Activated gamma-delta T cell treated with Interleukin-2 at 50 U/mL for 16 hours (primary cell): ENCODE measurements at regions not wholly inside any gene's neighbourhood (a gene's known extent, or its start where the extent isn't known, plus 50 kb on each side); places are given as distances from the start of the nearest gene placed in this dataset.
"Not testable (repeated sequence)": the region's sequence is repeated elsewhere in the genome, so short reads cannot be mapped to it uniquely, and the experiment has no call there.

Experiments used
- DNase-seq: peaks from one replicate; pipeline ENCODE4 v3.0.0-alpha.2; 2020

DNA sequence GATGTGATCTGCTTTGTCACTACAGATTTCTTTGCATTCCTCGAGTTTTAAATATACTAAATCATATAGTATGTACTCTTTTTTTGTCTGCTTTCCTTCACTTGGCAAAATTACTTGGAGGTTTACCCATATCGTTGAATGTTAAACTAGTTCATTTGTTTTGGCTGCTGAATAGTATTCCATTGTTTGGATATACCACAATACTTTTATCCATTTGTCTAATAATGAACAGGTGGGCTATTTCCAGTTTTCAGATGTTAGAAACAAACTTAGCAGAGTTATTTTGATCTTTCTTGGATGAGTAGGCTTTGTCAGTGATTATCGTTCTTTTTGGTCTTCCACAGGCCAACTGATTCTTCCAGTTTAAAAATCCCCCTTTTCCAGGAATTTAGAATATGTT is 154.0 kb upstream of the TGFBR2 start:
- no peak for DNase-seq

DNA sequence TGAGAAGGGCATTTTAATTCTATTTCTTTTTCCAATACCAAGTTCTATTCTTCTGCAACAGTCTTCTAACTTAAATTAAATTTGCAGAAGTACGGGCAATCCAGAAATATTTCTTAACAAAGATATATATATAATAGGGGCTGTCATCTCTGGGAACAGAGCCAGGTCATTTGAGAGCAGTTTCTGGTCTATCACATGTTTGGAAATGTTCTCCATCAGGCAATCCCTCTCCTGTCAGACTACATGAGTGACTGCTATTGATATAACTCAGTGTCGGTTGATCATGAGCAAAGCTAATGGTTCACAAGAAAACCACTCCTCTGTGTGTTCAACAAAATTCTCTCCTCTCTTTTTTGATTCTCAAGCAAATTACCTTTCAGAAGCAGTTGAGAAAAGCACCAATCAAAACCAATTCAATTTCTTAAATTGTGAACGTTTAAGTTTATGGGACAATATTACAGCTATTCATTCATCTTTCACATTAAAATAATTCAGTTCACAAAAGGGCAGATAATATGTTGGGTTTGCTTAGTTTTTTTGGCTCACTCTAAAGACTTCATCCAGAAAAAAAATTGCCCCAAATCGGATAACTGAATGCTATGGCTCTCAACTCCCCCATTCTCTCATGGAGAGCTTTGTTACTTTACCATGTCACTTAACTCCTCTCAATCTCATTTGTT is 152.9 kb upstream of the TGFBR2 start:
- no peak for DNase-seq

DNA sequence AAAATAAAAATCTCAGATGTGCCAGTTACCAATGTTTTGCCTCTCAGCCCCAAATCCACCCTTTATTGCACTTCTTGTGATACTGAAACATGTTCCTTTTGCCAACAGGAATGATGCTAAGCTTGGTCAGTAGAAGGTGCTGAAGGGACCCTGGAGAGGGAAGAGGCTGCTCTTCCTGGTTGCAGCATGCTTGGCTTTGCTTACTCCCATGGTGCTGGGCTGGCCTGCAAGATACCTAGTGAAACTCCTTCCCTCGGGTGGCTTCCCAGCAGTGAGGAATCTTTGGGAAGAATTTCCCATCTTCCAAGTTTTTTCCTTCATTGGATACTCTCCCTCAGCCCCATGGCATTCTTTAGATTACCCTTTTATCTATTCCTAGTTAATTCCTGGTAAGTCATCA is 151.8 kb upstream of the TGFBR2 start:
- DNase-seq: no peak

GRCh38 chr3:30455112-30455511 is 151.3 kb upstream of the TGFBR2 start:
- not testable (repeated sequence) for DNase-seq

DNA sequence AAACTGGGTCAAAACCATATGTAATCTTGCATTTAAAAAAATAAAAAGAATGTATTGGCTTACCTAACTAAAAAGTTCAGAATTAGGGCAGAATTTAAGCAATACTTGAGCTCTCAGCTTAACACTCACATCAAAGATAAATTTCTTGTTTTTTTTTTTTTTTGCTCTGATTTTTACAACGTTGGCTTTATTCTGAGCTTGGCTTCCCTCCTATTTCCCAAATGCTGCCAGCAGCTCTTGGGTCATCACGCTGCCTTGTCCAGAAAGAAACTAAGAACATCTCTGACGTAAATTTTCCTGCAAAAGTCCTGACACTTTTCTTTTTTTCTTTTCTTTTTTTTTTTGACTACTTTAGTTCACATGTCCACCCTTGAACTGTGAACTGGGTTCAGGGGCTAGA is 150.6 kb upstream of the TGFBR2 start:
- no peak for DNase-seq

DNA sequence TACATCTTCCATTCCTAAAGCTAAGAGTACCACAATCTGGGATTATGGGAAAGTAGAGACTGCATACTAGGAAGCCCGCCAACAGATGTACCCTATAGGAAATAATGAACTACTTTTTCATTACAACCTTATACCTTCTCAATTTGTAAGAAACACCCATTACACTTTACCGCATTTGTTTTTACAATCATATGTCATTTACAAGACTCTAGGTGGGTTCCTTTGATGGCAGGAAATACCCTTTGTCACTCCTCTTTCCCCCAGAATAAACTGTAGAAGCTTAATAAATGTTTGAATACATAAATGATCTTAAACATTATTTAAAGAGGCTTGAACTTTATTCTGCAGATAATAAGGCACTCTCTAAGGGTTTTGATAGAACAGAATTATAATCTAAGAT is 150.1 kb upstream of the TGFBR2 start:
- DNase-seq: no peak

GRCh38 chr3:30457081-30457480 is 149.3 kb upstream of the TGFBR2 start:
- DNase-seq: no peak

GRCh38 chr3:30457726-30458125 is 148.7 kb upstream of the TGFBR2 start:
- no peak for DNase-seq

DNA sequence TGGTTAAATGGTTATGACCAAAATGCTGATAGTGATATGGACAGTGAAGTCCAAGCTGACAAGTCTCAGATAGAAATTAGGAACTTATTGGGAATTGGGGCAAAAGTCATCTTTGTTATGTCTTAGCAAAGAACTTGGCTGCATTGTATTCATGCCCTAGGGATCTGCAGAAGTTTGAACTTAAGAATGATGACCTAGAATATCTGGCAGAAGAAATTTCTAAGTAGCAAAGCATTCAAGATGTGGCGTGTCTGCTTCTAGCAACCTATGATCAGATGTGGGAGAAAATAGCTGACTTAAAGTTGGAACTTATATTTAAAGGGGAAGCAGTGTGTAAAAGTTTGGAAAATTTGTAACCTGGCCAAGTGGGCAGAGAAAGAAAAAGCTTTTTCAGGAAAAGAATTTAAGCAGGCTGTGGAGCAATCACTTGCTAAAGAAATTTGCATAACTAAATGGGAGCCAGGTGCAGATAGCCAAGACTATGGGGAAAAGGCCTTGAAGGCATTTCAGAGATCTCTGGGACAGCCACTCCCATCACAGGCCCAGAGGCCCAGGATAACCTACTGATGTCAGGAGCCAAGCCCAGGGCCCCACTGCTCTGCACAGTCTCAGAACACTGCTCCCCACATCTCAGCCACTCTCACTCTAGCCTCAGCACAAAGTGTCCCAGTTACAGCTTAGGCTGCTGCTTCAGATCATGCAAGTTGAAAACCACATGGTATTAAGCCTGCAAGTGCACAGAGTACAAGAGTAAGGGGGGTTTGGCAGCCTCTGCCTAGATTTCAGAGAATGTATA is 147.8 kb upstream of the TGFBR2 start:
- no peak for DNase-seq

DNA sequence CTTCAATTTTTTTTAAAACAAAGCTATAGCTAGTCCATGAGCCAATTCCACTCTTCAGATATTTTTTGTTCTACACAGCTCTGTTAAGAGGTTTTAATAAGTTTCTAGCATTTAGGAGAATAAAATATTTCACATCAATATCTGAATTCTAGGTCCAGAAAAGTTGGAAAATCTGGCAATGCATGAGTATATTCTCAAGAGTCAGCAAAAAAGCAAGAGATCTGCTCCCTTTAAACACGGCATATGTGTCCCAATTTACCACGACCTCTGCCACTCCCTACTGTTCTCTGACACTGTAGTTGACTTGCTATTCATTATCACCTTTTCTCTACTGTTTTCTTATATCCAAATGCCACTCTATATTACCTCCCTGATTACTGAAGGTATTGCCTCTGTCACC is 145.1 kb upstream of the TGFBR2 start:
- DNase-seq: no peak

DNA sequence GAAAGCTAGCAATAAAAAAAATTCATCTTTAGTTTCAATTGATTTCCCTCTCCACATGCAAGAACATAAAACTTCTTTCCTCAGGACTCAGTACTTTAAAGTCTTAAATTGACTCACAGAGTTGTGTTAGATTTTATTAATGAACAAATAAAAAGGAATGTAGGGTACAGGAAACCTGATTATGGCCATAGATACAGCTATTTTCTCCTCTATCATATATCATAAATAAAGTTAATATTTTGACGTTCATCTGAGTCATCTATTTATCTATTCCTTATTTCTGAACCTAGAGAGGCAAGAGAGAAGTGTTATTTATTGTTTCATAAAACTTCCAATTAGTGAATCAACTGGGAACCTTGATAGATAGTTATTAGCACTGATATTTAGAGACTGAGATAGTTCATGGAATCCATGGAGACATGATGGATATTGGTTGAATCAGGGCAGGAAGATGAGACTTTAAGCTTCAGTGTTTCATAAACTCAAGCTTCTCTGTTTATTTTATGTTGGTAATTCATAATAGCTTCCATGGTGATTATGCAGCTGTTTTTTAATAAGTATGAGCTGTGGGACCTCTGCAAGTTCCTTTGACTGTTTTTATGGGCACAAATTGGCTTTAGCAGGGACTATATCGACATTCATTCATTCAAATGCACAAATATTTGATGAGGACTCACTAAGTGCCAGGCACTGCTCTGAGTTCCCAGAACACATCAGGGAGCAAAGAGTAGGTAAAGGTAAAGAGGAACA is 143.5 kb upstream of the TGFBR2 start:
- no peak for DNase-seq

DNA sequence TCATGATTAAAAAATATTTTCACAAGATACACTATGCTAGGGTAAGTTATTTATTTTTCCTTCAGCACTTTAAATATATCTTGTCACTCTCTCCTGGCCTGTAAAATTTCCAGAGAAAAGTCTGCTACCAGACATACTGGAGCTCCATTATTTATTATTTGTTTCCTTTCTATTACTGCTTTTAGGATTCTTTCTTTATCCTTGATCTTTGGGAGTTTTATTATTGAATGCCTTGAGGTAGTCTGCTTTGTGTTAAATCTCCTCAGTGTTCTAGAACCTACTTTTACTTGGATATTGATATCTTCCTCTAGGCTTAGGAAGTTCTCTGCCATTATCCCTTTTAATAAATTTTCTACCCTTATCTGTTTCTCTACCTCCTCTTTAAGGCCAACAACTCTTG is 142.0 kb upstream of the TGFBR2 start:
- DNase-seq: no peak

- no peak for DNase-seq
These were observed 140.9 kb upstream of the TGFBR2 start for GRCh38 chr3:30465454-30465853.

DNA sequence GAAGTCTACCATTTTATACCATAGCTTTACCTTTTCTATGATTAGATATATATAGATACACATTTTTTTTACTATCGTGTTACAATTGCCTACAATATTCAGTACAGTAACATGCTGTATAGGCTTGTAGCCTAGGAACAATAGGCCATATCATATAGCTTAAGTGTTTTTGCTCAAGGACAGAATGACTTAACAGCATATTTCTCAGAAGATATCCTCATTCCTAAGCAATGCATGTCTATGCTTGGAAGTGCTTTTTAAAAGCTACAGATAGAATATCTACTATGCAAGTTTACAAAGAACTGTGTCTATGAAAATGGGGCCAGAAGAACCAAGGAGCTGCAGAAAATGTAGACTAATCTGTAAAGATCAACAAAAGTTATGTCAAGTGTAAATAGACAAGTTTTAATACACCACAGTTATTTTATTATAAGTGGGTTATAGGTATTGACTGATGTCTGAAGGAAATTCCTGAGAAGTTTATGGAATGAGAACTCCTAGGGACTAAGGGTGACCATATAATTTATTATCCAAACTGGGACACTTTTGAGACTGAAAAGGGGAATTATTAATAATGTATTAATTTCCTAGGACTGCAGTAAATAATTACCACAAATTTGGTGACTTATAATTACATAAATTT is 138.7 kb upstream of the TGFBR2 start:
- DNase-seq: no peak

DNA sequence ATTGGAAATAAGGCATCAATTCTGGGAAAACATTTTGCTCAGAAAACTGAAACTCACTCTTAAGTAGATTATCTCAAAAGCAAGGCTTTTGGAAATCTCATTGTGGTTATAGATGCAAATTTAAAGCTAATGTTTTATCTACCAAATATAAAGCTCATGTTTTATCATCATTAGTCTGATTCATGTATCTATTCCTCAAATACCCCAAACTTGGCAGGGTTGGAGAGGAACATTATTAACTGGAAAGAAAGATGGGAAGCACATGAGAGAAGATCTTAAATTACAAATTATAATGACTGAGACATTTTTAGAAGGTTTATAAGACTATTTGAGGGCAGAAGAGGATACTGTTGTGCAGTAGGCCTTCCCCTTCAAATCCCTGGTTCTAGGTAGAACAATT is 137.3 kb upstream of the TGFBR2 start:
- DNase-seq: no peak

GRCh38 chr3:30470496-30470895 is 135.9 kb upstream of the TGFBR2 start:
- DNase-seq: no peak

GRCh38 chr3:30471066-30471465 is 135.3 kb upstream of the TGFBR2 start:
- no peak for DNase-seq

- DNase-seq: no peak
These were observed 134.5 kb upstream of the TGFBR2 start for GRCh38 chr3:30471796-30472489.

DNA sequence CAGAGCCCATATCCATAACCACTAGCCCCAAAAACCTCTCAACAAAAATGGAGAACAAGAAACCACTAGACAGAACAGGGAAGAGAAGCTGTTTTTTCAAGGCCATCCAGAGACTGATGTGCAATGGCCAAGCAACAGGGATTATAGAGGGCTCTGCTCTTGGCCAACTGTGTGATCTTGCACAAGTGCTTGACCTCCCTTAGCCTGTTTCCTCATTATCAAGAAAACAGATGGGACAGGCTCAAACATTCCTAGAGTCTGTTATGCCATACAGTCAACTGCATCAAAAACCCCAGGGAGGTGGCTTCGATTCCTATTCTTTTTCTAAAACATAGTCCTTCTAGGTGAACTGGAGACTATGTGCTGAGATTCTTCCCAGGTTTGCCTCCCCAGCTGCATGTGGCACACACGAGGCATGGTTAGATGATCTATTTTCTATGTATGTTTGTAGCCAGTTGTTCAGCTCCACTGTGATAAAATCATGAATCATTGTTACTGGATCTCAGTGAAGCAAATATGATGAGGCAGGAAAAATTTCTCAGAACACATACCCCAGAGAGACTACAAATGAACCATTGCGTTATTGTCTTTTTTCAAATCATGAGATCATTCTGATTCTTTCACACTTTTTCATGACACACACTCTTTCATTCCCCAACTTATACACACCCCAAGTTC is 132.9 kb upstream of the TGFBR2 start:
- no peak for DNase-seq

GRCh38 chr3:30474371-30474770 is 132.0 kb upstream of the TGFBR2 start:
- no peak for DNase-seq

DNA sequence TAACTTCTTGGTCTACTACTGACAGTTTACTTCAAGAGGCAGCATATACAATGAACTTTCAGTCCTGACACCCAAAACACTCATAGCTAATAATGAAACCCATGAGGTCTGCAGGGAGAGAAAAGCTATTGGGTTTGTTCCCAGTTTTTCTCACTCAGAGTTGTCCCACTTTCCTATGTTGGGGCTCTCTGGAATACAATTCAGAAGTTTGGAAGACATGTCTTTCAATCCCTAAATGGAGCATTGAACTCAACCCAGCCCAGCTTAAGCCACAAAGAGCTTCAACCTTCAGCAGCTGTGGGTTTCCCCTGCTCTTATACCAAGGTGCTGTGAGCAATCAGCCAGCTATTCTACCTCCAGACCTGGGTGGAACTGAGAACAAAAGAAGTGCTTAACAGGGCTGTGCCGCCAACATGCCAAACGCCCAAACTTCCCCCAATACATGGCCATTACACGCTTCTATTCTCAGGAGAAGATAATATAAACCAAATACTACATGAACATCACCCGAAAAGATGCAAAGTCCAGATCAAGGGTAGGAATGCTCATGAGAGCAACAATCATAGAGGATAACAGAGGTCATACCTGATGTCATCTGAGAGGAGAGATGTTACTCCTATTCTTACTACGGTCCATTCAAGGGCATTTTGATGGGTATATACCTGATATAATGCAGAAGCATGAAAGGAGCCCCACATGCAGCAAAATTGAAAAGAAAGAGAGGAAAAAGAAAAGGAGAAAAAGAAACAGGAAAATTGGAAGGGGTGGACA is 131.2 kb upstream of the TGFBR2 start:
- DNase-seq: no peak

GRCh38 chr3:30475809-30476178 is 130.6 kb upstream of the TGFBR2 start:
- DNase-seq: no peak
